Fibroblast of peridontal ligament (primary cell): ENCODE measurements at regions not wholly inside any gene's neighbourhood (a gene's known extent, or its start where the extent isn't known, plus 50 kb on each side); places are given as distances from the start of the nearest gene placed in this dataset.

Experiments used
- DNase-seq: peaks from one replicate; pipeline ENCODE4 v3.0.0-alpha.2; 2010; ENCODE audit errors: extremely low read depth

- DNase-seq: no peak
Observed at GRCh38 chr7:34275624-34276023, 370.3 kb downstream of the BMPER start.

- DNase-seq: no peak
Observed at GRCh38 chr7:34277016-34277802, 371.9 kb downstream of the BMPER start.

GRCh38 chr7:34277803-34278199 lies 372.5 kb downstream of the BMPER start:
- no peak for DNase-seq

- DNase-seq: no peak
Observed at GRCh38 chr7:34281260-34281659, 375.9 kb downstream of the BMPER start.

GRCh38 chr7:34282271-34282670 lies 375.7 kb upstream of the NPSR1 start:
- DNase-seq: no peak

- no peak for DNase-seq
Observed at GRCh38 chr7:34296663-34297062, 361.4 kb upstream of the NPSR1 start.

- DNase-seq: no peak
Observed at GRCh38 chr7:34298492-34299013, 359.5 kb upstream of the NPSR1 start.

- no peak for DNase-seq
Observed at GRCh38 chr7:34299066-34299465, 359.0 kb upstream of the NPSR1 start.

- DNase-seq: no peak
Observed at GRCh38 chr7:34307540-34307939, 350.5 kb upstream of the NPSR1 start.

GRCh38 chr7:34308595-34308994 lies 349.4 kb upstream of the NPSR1 start:
- DNase-seq: no peak

GRCh38 chr7:34309116-34309515 lies 348.9 kb upstream of the NPSR1 start:
- no peak for DNase-seq

GRCh38 chr7:34309584-34309983 lies 348.4 kb upstream of the NPSR1 start:
- DNase-seq: no peak

GRCh38 chr7:34311591-34311990 lies 346.4 kb upstream of the NPSR1 start:
- no peak for DNase-seq

GRCh38 chr7:34312624-34313023 lies 345.4 kb upstream of the NPSR1 start:
- DNase-seq: no peak

GRCh38 chr7:34313289-34313688 lies 344.7 kb upstream of the NPSR1 start:
- DNase-seq: no peak

- DNase-seq: peak; percentile 71
Observed at GRCh38 chr7:34315032-34315431, 343.0 kb upstream of the NPSR1 start.

- no peak for DNase-seq
Observed at GRCh38 chr7:34317039-34317438, 341.0 kb upstream of the NPSR1 start.

- DNase-seq: no peak
Observed at GRCh38 chr7:34320412-34320811, 337.6 kb upstream of the NPSR1 start.

- DNase-seq: peak; percentile 71
Observed at GRCh38 chr7:34320926-34321661, 336.9 kb upstream of the NPSR1 start.

- DNase-seq: no peak
Observed at GRCh38 chr7:34322841-34323240, 335.2 kb upstream of the NPSR1 start.

- DNase-seq: no peak
Observed at GRCh38 chr7:34327681-34328080, 330.3 kb upstream of the NPSR1 start.

GRCh38 chr7:34330308-34330707 lies 327.7 kb upstream of the NPSR1 start:
- DNase-seq: no peak

GRCh38 chr7:34331102-34331501 lies 326.9 kb upstream of the NPSR1 start:
- DNase-seq: no peak
